ENCODE measurements at regions not wholly inside any gene's neighbourhood (a gene's known extent, or its start where the extent isn't known, plus 50 kb on each side); places are given as distances from the start of the nearest gene placed in this dataset.
A peak's percentile ranks its signal among the peaks of the same experiment; 100 is the strongest.

DNA sequence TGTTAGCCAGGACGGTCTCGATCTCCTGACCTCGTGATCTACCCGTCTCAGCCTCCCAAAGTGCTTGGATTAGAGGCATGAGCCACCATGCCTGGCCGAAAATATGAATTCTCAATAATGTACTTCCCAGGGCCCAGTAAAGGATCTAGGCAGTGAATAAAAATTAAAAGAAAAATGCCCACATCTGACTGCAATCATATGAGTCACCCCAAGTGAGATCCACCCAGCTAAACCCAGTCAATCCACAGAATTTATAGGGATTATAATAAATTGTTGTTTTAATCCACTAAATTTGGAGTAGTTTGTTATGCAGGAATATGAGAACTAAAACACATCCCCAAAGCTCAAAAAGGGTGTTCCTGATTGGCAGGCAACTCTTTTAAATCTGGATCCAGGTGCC lies 93.5 kb upstream of the STK39 start:
- no peak for DNase-seq

DNA sequence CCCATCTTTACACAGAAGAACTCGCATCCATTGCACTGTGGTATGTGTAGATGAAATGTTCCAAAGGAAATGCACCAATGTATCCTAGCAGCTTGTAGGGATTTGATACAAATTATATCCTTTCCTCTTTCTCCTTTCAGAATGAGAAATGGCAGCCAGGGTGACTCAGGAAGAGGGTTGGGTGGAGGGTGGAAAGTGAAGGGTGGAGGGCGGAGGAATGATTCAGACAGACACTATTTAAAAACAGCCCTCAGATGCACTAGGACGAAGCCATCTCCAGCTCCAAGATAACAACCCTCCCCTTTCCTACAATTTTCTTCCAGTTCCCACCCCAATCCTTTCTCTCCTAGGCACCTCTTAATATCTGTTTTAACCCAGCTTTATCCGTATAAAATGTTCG lies 96.2 kb upstream of the STK39 start:
- DNase-seq: no peak

DNA sequence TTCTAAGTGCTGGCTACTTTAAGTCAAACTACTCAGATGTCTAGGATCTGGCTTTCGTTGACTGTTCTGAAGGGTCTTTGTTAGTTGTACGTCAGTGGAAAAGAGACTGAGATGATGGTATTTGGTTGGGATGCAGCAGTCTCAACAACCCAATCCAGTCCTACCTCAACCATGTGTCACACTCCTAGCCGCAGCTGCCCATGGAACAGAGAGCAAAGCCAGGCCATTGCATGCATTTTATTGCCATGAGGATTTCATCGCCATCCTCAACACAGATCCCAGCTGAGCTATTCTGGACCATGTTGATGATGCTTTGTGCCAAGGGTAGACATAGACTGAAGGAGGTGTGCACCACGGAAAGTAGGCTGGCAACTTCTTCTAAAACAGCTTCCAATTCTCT lies 97.3 kb upstream of the STK39 start:
- peak; percentile 72 for DNase-seq

DNA sequence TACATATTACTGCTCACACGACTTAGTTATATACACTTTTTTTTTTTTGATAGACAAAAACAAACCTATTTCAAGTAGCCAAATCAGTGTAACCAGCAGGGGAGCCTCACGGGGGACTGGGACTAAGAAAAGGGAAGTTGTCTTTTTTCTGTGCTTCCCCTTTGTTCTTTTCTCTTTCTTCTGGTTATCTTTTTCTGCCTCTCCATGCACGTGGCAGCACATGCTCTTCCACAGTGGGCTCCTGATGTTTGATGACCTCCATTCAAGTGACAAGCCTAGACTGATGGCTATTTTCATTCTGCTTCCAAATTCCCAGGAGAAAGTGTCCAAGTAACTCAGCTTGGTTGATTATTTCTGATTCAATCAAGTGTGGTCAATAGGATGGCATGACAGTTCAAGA lies 98.2 kb upstream of the STK39 start:
- no peak for DNase-seq

DNA sequence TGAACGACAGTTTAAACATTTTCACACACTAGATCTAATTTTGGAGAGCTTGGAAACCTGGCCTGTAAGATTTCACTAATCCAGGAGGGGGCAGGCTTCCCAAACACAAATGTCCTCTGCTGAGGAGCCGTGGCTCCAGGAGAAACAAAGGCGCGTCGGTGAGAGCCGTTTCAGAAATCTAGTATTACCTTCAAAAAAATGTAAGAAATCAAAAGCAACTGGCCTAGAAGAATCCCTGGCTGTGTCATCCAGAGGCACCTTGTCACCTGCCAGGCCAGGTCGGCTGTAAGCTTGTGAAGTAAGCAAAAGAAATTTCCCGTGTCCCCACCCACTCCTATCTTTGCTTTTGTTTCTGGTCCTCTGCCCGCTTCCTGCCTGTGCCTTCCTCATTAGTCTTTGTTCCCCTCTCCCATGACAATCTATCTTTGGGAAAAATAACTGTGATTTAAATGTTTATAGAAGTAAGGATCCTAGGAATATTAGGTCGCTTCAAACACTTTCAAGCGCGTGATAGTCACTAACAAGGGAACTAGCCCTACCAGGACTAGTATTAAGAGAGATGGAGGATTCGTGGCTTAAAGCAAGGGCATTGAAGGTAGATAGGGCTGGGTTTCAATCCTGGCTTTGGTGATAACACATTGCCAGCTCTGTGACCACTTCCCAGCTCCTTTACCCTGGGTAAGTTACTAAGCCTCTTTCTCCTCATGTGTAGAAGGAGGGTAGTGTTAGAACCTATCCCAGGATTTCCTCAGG lies 99.5 kb upstream of the STK39 start:
- DNase-seq: peak; percentile 83

DNA sequence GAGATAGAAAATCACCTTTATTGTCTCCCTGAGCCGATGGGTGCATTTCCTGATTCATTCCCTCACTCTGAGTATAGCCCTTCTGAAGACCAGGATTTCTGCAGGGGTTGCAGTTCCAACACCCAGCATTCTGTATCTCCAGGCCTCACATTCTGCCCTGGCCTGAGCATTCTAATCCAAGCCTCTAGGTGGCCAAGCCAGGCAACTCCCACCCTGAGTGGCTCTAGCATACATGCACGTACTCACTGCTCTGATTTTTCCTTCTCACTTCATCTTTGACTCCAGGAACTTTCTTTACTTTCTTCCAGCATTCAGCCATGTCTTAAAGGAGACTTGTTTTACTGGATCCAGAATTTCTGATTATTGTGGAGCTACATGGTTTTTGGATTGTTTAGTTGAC lies 100.7 kb upstream of the STK39 start:
- peak; percentile 92 for DNase-seq

DNA sequence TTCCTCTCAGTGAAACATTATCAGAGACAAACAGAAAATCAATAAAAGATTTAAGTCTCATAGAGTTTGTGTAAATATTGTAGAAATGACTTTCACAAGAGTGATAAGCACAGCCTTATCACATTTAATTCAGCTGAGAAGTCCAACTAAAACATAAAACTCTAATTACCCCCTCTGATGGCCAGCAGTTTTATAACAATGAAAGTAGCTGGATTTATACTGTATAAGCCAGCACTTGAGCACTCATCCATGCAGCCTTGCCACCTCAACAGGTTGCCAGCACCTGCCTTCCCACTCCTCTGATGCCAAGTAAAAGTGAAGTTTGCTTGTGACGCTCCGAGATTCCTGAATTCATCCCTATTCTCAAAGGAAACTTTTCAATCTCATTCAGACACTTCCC lies 103.0 kb upstream of the STK39 start:
- no peak for DNase-seq

DNA sequence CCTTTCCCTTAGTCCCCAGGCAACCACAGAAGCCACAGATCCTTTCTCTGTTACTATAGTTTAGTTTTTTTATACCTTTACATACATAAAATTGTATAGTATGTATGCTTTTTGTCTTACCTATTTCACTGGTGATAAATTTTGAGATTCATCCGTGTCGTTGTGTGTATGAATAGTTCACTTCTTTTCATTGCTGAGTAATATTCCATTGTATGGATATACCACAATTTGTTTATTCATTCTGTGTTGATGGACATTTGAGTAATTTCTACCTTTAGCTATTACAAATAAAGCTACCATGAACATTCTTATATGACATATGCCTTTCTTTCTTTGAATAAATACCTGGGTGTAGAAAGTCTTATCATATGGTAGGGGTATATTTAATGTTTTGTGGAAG lies 102.8 kb upstream of the CERS6 start:
- DNase-seq: no peak

DNA sequence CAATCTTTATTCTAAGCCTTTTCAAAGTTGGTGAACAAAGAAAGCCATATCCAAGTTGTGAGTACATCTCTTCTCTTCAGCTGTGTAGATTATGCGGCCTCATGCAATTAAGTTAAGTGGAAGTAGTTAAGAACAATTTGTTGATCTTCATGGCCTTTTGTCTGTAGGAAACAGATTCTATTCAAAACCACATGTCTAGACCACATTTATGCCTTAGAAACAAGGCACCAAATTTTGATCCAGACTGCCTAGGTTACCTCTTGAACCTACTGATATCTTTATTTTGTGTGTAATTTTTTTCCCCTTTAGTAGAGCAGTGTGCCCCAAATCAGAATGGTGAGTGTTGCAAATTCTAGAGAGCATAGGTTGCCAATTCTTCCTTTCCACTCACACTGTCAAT lies 101.6 kb upstream of the CERS6 start:
- DNase-seq: no peak

DNA sequence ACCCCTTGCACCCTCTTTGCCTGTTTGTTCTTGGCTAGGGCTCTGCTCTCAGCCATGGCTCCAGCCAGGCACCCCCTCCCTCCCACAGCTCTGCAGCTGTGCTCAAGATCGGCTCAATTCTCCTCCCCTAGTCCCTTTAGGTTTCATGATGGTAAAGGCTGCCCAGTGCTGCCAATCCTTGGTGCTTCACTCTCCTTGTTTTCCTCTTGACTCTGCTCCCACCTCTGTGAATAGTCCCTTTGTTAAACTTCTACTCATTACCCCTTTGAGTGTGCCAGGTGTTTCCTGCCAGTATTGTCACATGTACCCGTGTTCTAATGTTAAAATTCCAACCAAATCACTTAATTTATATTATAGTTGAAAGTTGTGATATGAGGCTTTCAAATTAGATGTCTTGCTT lies 101.0 kb upstream of the CERS6 start:
- no peak for DNase-seq

DNA sequence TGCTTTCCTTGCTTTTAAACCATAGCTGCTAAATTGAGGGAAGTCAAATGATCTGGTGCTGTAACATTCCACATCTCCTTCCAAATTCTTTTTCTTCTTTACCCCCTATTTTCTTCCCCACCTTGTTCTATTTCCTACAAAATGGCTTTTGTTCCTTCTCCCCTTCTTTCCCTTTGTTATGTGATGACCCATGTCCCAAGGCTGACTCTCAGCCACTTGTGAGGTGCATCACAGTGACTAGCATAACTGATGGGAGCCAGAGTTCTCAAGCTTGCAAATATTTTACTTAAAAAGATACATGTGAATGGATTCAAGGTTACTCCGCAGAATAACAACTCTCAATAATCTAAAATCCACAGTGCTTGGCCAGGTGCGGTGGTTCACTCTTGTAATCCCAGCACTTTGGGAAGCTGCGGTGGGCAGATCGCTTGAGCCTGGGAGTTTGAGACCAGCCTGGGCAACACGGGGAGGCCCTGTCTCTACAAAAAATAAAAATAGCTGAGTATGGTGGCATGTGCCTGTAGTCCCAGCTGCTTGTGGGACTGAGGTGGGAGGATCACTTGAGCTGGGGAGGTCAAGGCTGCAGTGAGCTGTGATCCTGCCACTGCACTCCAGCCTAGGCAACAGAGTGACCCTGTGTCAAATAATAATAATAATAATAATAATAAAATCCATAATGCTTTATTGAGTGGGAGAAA lies 100.1 kb upstream of the CERS6 start:
- no peak for DNase-seq

DNA sequence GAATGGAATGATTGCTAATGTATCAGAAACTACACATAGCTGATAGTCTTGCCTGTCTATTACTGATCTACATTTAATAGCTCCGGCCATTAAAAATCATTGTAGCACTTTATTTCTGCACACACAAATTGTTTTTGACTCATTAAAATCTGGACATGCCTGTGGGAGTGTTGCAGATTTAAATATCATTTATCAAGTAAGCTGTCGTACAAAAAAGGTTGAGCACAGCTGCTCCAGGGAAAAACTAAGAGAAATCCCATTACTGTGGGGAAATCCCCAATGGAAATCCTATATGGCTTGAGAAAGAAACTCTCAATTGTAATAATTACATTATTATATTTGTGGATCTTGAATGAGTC lies 99.6 kb upstream of the CERS6 start:
- no peak for DNase-seq

DNA sequence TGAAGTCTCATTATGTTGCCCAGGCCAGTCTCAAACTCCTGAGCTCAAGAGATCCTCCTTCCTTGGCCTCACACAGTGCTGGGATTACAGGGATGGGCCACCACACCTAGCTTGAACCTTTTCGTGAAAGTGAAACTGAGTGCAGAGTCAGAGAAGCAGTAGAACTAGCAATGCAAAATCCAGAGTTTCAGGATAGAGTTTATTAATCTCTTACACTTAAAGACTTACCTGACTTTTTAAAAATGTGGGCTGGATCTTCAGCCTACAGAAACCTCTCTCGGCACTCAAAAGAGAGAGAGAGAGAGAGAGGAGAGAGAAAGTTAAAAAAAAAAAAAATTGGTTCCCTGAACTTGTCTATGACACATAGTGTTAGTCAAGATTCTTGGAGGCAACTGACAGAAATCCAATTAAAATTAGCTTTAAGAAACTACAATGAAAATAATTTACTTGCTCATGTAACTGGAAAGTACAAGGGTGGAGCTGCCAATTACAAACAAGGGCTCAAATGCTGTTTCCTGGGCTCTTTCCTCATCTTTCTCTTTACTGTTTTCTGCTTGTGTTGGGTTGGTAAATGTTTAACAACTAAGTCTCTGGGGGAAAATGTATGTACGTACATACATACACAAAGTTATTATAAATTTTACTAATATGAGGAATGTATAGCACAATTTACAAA lies 98.1 kb upstream of the CERS6 start:
- no peak for DNase-seq

DNA sequence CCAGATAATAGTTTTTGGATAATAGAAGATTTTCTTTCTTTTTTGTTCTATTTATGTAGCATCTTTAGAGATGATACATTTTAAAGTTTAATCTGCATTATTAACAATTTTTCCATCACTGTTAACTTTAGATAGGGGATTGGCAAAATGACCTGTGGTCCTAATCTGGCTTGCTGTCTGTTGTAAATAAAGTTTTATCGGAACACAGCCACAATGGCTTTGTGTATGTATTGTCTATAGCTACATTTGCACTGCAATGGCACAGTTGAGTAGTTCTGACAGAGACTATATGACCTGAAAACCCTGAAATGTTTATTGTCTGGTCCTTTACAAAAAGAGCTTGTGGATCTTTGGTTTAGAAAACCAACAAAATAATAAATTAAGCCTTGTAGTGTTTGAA lies 97.0 kb upstream of the CERS6 start:
- DNase-seq: no peak

DNA sequence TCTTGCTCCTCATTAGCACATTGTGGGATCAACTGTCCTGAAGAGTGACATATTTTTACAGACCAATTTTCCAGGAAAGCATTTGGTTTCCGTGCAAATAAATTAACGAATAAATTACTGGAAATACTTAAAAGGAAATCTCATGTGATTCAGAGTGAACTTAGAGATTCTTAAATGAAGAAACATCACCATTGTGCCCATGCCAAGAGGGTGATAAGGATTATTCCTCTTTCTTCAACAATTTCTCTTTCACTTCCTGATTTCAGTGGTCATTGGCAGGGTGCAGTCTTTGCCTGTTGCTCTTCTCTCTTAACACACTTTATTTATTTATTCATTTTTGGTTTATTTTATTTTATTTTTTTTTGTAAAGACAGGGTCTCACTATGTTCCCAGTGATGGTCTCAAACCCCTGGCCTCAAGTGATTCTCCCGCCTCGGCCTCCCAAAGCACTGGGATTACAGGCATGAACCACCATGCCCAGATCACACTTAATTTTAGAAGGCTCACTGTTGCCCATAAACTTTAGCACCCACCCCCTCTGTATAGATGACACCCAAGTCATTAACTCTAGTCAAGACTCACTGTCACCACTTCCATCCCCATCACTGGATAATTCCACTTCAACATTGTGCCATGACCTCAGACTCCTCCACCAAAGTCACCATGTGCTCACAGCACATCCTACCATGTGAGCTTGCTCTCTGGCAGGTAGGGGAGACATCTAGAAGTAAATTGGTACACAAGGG lies 92.6 kb upstream of the CERS6 start:
- no peak for DNase-seq

DNA sequence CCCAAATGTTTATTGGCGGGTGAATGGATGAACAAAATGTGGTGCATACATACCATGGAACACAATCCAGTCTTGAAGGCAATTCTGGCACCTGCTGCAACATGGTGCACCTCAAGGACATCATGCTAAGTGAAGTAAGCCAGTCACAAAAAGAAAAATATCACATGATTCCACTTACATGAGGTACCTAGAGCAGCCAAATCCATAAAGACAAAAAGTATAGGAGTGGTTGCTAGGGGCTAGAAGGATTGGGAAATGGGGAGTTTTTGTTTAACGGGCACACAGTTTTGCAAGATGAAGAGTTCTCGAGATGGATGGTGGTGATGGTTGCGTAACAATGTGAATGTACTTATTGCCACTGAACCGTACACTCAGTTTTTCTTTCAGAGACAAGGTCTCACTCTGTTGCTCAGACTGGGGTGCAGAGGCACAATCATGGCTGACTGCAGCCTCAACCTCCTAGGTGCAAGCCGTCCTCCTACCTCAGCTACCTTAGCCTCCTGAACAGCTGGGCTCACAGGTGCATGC lies 90.9 kb upstream of the CERS6 start:
- no peak for DNase-seq

DNA sequence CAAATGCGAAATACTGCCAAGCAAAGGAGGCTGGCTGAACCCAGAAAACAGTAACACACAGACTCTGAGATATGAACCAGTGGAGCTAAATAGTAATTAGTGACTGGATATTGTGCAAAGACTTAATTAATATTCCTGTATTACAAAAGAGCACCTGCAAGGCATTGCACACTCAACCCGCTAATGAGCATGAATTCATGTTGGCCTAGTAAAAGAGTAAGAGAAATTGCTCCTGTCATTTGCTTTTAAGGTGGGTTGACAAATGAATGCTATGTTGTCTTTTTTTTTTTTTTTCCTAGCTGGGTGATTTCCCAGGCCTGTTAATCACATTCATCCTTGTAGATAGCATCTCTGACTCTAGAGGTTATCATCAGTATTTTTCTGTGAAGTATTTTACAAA lies 87.0 kb upstream of the CERS6 start:
- DNase-seq: no peak

DNA sequence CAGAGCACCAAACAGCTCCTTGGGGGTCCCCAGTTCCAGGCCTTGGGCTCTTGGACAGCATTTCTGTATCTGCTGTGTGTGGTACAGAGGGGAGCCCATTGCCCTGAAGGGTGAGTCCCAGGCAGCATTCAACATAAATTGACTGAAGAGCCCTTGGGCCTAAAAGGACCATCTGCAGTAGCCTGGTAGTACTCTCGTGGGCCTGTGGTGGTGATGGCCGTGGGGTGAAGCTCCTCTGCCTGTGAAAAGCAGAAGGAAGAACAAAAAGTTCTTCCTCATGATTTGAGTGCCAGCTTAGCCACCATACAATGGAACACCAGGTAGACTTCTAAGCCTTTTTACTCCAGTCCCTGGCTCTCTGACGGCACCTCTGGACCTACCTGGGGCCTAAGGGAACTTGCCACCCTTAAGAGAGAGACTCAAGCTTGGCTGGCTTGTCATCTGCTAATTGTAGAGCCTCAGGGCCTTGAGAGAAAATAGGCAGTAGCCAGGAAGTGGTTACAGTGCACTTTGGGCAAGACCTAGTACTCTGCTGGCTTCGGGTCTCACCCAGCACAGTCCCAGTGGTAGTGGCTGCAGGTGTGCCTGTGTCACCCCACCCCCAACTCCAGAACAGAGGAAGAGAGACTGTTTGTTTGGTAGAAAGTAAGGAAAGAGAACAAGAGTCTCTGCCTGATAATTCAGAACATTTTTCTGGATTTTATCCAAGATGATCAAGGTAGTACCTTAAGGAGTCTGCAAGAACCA lies 84.6 kb upstream of the CERS6 start:
- peak; percentile 63 for DNase-seq

DNA sequence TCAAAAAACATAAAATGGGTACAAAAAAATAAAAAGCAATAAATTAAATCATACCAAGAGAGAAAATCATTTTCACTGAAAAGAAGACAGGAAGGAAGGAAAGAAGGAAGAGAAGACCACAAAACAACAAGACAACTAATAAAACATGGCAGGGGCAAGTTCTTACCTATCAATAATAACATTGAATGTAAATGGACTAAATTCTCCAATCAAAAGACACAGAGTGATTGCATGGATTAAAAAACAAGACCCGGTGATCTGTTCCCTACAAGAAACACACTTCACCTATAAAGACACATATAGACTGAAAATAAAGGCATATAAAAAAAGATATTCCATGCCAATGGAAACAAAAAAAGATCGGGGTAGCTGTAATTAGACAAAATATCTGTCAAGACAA lies 82.6 kb upstream of the CERS6 start:
- no peak for DNase-seq

DNA sequence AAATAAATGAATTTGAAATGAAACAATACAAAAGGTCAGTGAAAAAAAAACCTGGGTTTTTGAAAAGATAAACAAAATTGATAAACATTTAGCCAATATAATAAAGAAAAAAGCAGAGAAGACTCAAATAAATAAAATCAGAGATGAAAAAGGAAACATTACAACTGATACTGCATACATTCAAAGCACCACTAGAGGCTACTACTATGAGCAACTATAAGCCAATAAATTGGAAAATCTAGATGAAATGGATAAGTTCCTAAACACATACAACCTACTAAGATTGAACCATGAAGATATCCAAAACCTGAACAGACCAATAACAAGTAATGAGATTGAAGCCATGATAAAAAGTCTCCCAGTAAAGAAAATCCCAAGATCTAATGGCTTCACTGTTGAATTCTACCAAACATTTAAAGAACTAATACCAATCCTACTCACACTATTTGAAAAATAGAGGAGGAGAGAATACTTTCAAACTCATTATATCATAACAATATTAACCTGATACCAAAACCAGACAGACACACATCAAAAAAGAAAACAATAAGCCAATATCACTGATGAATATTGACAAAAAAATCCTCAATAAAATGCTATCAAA lies 80.8 kb upstream of the CERS6 start:
- DNase-seq: no peak

DNA sequence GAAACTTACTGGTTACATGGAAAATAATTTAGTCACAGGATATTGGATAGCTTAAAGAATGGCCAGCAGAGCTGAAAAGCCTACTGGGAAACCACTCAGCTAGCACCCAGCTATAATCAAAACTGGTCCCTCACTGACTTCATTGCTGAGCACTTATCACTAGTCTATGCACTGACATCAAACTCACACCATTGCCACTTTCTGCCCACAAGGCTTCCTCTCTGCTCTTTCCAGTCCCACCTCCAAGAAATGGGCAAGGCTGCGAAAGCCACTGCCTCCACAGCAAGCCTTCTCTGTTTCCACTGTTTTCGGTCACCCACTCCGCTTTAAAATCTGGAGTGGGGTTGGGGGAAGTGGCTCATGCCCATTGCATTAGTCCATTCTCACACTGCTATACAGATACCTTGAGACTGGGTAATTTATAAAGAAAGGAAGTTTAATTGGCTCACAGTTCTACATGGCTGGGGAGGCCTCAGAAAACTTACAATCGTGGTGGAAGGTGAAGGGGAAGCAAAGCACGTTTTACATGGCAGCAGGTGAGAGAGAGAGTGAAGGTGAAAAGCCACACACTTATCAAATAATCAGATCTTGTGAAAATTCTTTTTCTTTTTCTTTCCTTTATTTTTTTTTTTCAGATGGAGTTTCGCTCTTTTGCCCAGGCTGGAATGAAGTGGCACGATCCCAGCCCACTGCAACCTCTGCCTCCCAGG lies 77.0 kb upstream of the CERS6 start:
- no peak for DNase-seq

DNA sequence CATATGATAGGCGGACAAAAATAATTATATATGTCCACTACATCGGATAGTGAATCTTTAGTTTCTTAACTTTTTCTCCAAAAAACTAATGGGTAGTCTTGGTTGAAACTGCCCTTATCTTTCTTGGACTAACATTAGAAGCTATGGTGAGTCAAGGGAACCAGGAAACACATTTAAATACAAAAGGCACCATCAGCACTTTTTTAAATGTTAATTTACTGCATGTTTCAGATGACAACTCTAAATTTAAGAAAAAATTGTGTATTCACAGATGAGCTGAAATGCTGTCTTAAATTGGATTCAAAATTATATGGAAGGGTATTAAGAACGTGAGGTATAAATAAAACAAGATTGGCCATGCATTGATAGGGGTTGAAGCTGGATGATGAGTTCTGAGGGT lies 75.6 kb upstream of the CERS6 start:
- DNase-seq: no peak
